ENCODE measurements at regions not wholly inside any gene's neighbourhood (a gene's known extent, or its start where the extent isn't known, plus 50 kb on each side); places are given as distances from the start of the nearest gene placed in this dataset.

- H3K4me1 Mint-ChIP-seq: no peaks in the 10 kb centered on the region
Observed at GRCh38 chr10:62541811-62542210, 167.6 kb downstream of the ZNF365 start.

GRCh38 chr10:62543571-62544355, 169.6 kb downstream of the ZNF365 start:
- intact Hi-C loops (cut with micrococcal nuclease): no loop called here
- Mint-ChIP-seq H3K36me3 (no peaks in the 10 kb centered on the region), H3K4me3 (no peak overlapping the region), H3K27me3 (ENCODE audit: low read depth in 2 of 2) (peaks cover 11 to 23% of the 10 kb centered on the region in 2 donors), H3K9me3 (peaks cover 0 to 2% of the 10 kb centered on the region in 2 donors), H3K4me1 (no peaks in the 10 kb centered on the region), H3K27ac (no peak overlapping the region)
- H3K27ac ChIP-seq (ENCODE audit: low read length): no peak overlapping the region
- ATAC-seq (no peak), DNase-seq (no peak)
- WGBS (ENCODE audit: insufficient coverage): 93% methylated on average over 9 of the region's 9 CpGs
- H3K4me1 ChIP-seq (ENCODE audit: control insufficient read depth, insufficient read depth, low read length): no peaks in the 10 kb centered on the region
- no peak overlapping the region for H3K4me3 ChIP-seq (ENCODE audit: low read length)
- H3K9me3 ChIP-seq (ENCODE audit: control insufficient read depth, insufficient read depth, low read length): no peaks in the 10 kb centered on the region
- no peaks in the 10 kb centered on the region for H3K36me3 ChIP-seq (ENCODE audit: control insufficient read depth, insufficient read depth, low read length)
- no peak for TF ChIP-seq CTCF (IDR thresholded peaks at IDR 0.05)
- H3K27me3 ChIP-seq (ENCODE audit: control insufficient read depth, insufficient read depth, low read length): no peaks in the 10 kb centered on the region

More at GRCh38 chr10:62541811-62542210, 167.6 kb downstream of the ZNF365 start:
- TF ChIP-seq CTCF (IDR thresholded peaks at IDR 0.05): no peak
- intact Hi-C loops (cut with micrococcal nuclease): no loop called here
- Mint-ChIP-seq H3K9me3 (peaks cover 0 to 2% of the 10 kb centered on the region in 2 donors), H3K4me3 (no peak overlapping the region), H3K27ac (no peak overlapping the region), H3K36me3 (no peaks in the 10 kb centered on the region), H3K27me3 (ENCODE audit: low read depth in 2 of 2) (peaks cover 11 to 16% of the 10 kb centered on the region in 2 donors)
- ATAC-seq: no peak
- Histone ChIP-seq H3K9me3 (ENCODE audit: control insufficient read depth, insufficient read depth, low read length) (no peaks in the 10 kb centered on the region), H3K27me3 (ENCODE audit: control insufficient read depth, insufficient read depth, low read length) (no peaks in the 10 kb centered on the region), H3K36me3 (ENCODE audit: control insufficient read depth, insufficient read depth, low read length) (no peaks in the 10 kb centered on the region), H3K27ac (ENCODE audit: low read length) (no peak overlapping the region), H3K4me3 (ENCODE audit: low read length) (no peak overlapping the region), H3K4me1 (ENCODE audit: control insufficient read depth, insufficient read depth, low read length) (no peaks in the 10 kb centered on the region)
- no peak for DNase-seq
- 88% methylated on average over 6 of the region's 7 CpGs for WGBS (ENCODE audit: insufficient coverage)

GRCh38 chr10:62545160-62546066, 171.2 kb downstream of the ZNF365 start:
- Mint-ChIP-seq H3K36me3 (no peaks in the 10 kb centered on the region), H3K4me3 (no peak overlapping the region), H3K4me1 (no peaks in the 10 kb centered on the region), H3K27me3 (ENCODE audit: low read depth in 2 of 2) (peaks cover 8 to 23% of the 10 kb centered on the region in 2 donors), H3K9me3 (peaks cover 0 to 2% of the 10 kb centered on the region in 2 donors), H3K27ac (no peak overlapping the region)
- Histone ChIP-seq H3K27ac (ENCODE audit: low read length) (no peak overlapping the region), H3K4me3 (ENCODE audit: low read length) (no peak overlapping the region), H3K36me3 (ENCODE audit: control insufficient read depth, insufficient read depth, low read length) (no peaks in the 10 kb centered on the region), H3K4me1 (ENCODE audit: control insufficient read depth, insufficient read depth, low read length) (no peaks in the 10 kb centered on the region), H3K27me3 (ENCODE audit: control insufficient read depth, insufficient read depth, low read length) (no peaks in the 10 kb centered on the region), H3K9me3 (ENCODE audit: control insufficient read depth, insufficient read depth, low read length) (no peaks in the 10 kb centered on the region)
- intact Hi-C loops (cut with micrococcal nuclease): no loop called here
- TF ChIP-seq CTCF (IDR thresholded peaks at IDR 0.05): no peak
- no peak for ATAC-seq
- DNase-seq: no peak
- 91% methylated on average over 3 of the region's 5 CpGs for WGBS (ENCODE audit: insufficient coverage)

All from natural killer cell (primary cell).